ENCODE measurements at regions not wholly inside any gene's neighbourhood (a gene's known extent, or its start where the extent isn't known, plus 50 kb on each side); places are given as distances from the start of the nearest gene placed in this dataset.

DNA sequence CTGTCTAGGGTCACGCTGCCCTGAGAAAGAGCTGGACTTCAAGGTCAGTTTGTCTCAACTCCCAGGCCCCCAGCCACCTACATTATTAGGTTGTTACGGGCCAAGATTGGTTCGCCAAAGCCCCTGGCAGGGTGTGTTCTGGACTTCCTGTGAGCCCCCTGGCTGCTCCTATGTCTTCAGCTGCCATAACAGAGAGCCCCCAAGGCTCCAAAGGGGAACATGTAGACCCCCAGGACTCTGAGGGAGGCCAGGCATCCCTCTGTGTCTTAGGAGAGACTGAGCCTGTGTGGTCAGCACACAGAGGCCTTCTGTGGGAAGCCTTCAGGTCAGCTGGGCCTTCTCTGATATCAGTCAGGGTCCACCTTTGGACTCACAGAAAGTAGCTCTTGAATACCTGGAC lies 58.3 kb downstream of the INHBB start:
- Histone ChIP-seq H3K14ac (ENCODE audit: insufficient read length) (no peak overlapping the region), H3K36me3 (ENCODE audit: control insufficient read depth in 2 of 4, insufficient read depth in 4 of 4, low read length in 3 of 4) (no peaks in the 10 kb centered on the region), H3K27ac (ENCODE audit: low read depth, low read length) (no peak overlapping the region), H3K4me1 (replicated peaks in 1 of 4; ENCODE audit: control insufficient read depth in 3 of 4, insufficient read depth in 4 of 4, low read length in 3 of 4) (no peaks in the 10 kb centered on the region; a peak in 1 of 7 replicates), H3K27me3 (replicated peaks in 1 of 4; ENCODE audit: control insufficient read depth in 3 of 4, extremely low read depth in 1 of 4, insufficient read depth in 3 of 4, low read length in 3 of 4) (peaks cover 0 to 3% (median 0%) of the 10 kb centered on the region in 4 experiments; a peak in 1 of 7 replicates), H4K5ac (ENCODE audit: insufficient read length, low read depth, low read length) (no peak overlapping the region), H2BK15ac (ENCODE audit: low read length) (no peak overlapping the region), H3K9me3 (ENCODE audit: insufficient read depth in 2 of 2, low read depth in 1 of 2, low read length in 1 of 2) (no peaks in the 10 kb centered on the region), H3K79me2 (ENCODE audit: control insufficient read depth in 1 of 2, insufficient read depth in 2 of 2, low read length in 2 of 2) (no peaks in the 10 kb centered on the region), H2BK5ac (ENCODE audit: low read depth, low read length) (no peak overlapping the region), H3K9ac (replicated peaks in 1 of 4; ENCODE audit: extremely low read depth in 1 of 4, low read depth in 3 of 4, low read length in 3 of 4) (no peak overlapping the region), H4K8ac (ENCODE audit: extremely low read depth, insufficient read depth, low read length) (no peak overlapping the region), H3K4me2 (ENCODE audit: insufficient read depth in 1 of 2, low read depth in 2 of 2, low read length in 2 of 2) (no peak overlapping the region), H3K18ac (ENCODE audit: extremely low read depth, low read length) (no peak overlapping the region), H3K23me2 (ENCODE audit: low read depth, low read length) (no peaks in the 10 kb centered on the region), H4K91ac (replicated peaks; ENCODE audit: insufficient read length, low read length) (no peak overlapping the region), H2BK12ac (ENCODE audit: low read depth, low read length) (no peak overlapping the region), H2AK5ac (ENCODE audit: low read depth, low read length) (no peak overlapping the region), H3K79me1 (ENCODE audit: low read depth, low read length) (no peaks in the 10 kb centered on the region), H2BK120ac (replicated peaks; ENCODE audit: low read depth, low read length) (no peak overlapping the region), H3K4me3 (ENCODE audit: extremely low read depth in 1 of 4, insufficient read depth in 2 of 4, low read depth in 3 of 4, low read length in 4 of 4) (no peak overlapping the region), H2BK20ac (ENCODE audit: low read length) (no peak overlapping the region), H2AFZ (ENCODE audit: low read length) (no peak overlapping the region), H3K23ac (ENCODE audit: insufficient read length) (no peak overlapping the region), H3K56ac (replicated peaks; ENCODE audit: insufficient read length, low read depth, low read length) (no peak overlapping the region), H3K4ac (replicated peaks; ENCODE audit: insufficient read length, low read depth, low read length) (no peak overlapping the region), H4K20me1 (replicated peaks in 1 of 2; ENCODE audit: control insufficient read depth in 1 of 2, insufficient read depth in 2 of 2, low read length in 2 of 2) (no peaks in the 10 kb centered on the region)
- WGBS, 2 experiments (ENCODE audit: extremely low coverage in 1 of 2, insufficient coverage in 1 of 2, insufficient read length in 1 of 2, insufficient replicate concordance in 2 of 2, low coverage in 1 of 2, low lambda C conversion rate in 2 of 2, missing lambda C conversion rate in 1 of 2), result 94% methylated on average over 3 of the region's 3 CpGs; no CpG with 5 or more reads in 1 of the 2 experiments
- ChIA-PET CTCF (ENCODE audit: partially characterized antibody) (interaction anchor here (0.9 to 2.6 kb wide), 8 partner anchors 9 to 271 kb away, joined by 3 to 7 read pairs (median 4); no protein-coding TSS in a partner anchor), POLR2A (ENCODE audit: partially characterized antibody) (no interaction called here)
- FAIRE-seq, result no peak
- TF ChIP-seq EP300 (IDR thresholded peaks at IDR 0.05; ENCODE audit: borderline replicate concordance in 1 of 2, low read depth in 2 of 2, low read length in 2 of 2) (no peak), EZH2 (IDR thresholded peaks at IDR 0.05; ENCODE audit: low read depth, low read length, severe bottlenecking) (peak; percentile 9)
- no peak for DNase-seq (ENCODE audit: low read depth in 1 of 2, low spot score in 2 of 2)
